ENCODE measurements at regions not wholly inside any gene's neighbourhood (a gene's known extent, or its start where the extent isn't known, plus 50 kb on each side); places are given as distances from the start of the nearest gene placed in this dataset.

GRCh38 chr2:38174131-38174530 is 98.2 kb upstream of the CYP1B1 start:
- DNase-seq (ENCODE audit: extremely low read depth, low read depth), result no peak
- no peak for TF ChIP-seq CTCF (IDR thresholded peaks at IDR 0.05; ENCODE audit: low read depth, low read length)

- no peak for TF ChIP-seq CTCF (IDR thresholded peaks at IDR 0.05; ENCODE audit: low read depth, low read length)
- no peak for DNase-seq (ENCODE audit: extremely low read depth, low read depth)
Measured at GRCh38 chr2:38173683-38174082, 97.7 kb upstream of the CYP1B1 start.

- TF ChIP-seq CTCF (IDR thresholded peaks at IDR 0.05; ENCODE audit: low read depth, low read length), result no peak
- DNase-seq (ENCODE audit: extremely low read depth, low read depth), result no peak
Measured at GRCh38 chr2:38171208-38171855, 95.4 kb upstream of the CYP1B1 start.

- DNase-seq (ENCODE audit: extremely low read depth, low read depth), result no peak
- TF ChIP-seq CTCF (IDR thresholded peaks at IDR 0.05; ENCODE audit: low read depth, low read length), result no peak
Measured at GRCh38 chr2:38170733-38171132, 94.8 kb upstream of the CYP1B1 start.

GRCh38 chr2:38170067-38170466 is 94.1 kb upstream of the CYP1B1 start:
- no peak for DNase-seq (ENCODE audit: extremely low read depth, low read depth)
- no peak for TF ChIP-seq CTCF (IDR thresholded peaks at IDR 0.05; ENCODE audit: low read depth, low read length)

- TF ChIP-seq CTCF (IDR thresholded peaks at IDR 0.05; ENCODE audit: low read depth, low read length), result no peak
- no peak for DNase-seq (ENCODE audit: extremely low read depth, low read depth)
Measured at GRCh38 chr2:38168710-38169480, 92.9 kb upstream of the CYP1B1 start.

- DNase-seq (ENCODE audit: extremely low read depth, low read depth), result no peak
- no peak for TF ChIP-seq CTCF (IDR thresholded peaks at IDR 0.05; ENCODE audit: low read depth, low read length)
Measured at GRCh38 chr2:38167968-38168350, 92.0 kb upstream of the CYP1B1 start.

All from AG09319 (cell line).